ENCODE measurements at regions not wholly inside any gene's neighbourhood (a gene's known extent, or its start where the extent isn't known, plus 50 kb on each side); places are given as distances from the start of the nearest gene placed in this dataset.
"Not testable (repeated sequence)": the region's sequence is repeated elsewhere in the genome, so short reads cannot be mapped to it uniquely, and the experiment has no call there.

- H3K9me3 ChIP-seq (ENCODE audit: control insufficient read depth, low read depth, low read length) = no peaks in the 10 kb centered on the region
- no peaks in the 10 kb centered on the region for H3K36me3 ChIP-seq (ENCODE audit: control insufficient read depth in 2 of 2, extremely low read depth in 1 of 2, insufficient read depth in 2 of 2, low read length in 2 of 2)
- H3K9ac ChIP-seq (ENCODE audit: control insufficient read depth, extremely low read depth, insufficient read depth, low read length) = no peak overlapping the region
- no peaks in the 10 kb centered on the region for H3K27me3 ChIP-seq (ENCODE audit: control insufficient read depth, extremely low read depth, insufficient read depth, low read length)
- no peak overlapping the region for H2AFZ ChIP-seq (ENCODE audit: control insufficient read depth, low read length)
- H3K27ac ChIP-seq (ENCODE audit: control insufficient read depth, insufficient read depth, low read length) = no peak overlapping the region
- no peak for DNase-seq (ENCODE audit: low read depth, low spot score)
- no peaks in the 10 kb centered on the region for H4K20me1 ChIP-seq (ENCODE audit: control insufficient read depth, extremely low read depth, insufficient read depth, low read length)
- no peak overlapping the region for H3K4me3 ChIP-seq (ENCODE audit: control insufficient read depth in 2 of 3, extremely low read depth in 1 of 3, insufficient read depth in 2 of 3, low read depth in 1 of 3, low read length in 3 of 3)
- H3K4me1 ChIP-seq (ENCODE audit: control insufficient read depth, extremely low read depth, insufficient read depth, low read length) = no peaks in the 10 kb centered on the region
- dilution Hi-C loops (cut with MboI; ENCODE audit: extremely low pct_ligation_motif_present, low sequenced_read_pairs) = no loop called here
- H3K9me1 ChIP-seq (ENCODE audit: control insufficient read depth, extremely low read depth, insufficient read depth, low read length) = no peaks in the 10 kb centered on the region
- no peak overlapping the region for H3K4me2 ChIP-seq (ENCODE audit: control insufficient read depth, extremely low read depth, insufficient read depth, low read depth, low read length)
- no peaks in the 10 kb centered on the region for H3K79me2 ChIP-seq (ENCODE audit: control insufficient read depth, insufficient read depth, low read length)
- no peak for TF ChIP-seq EZH2 (IDR thresholded peaks at IDR 0.05; ENCODE audit: low read length)
- no peak for TF ChIP-seq CTCF (optimal IDR thresholded peaks at IDR 0.05 in 1 of 3, IDR thresholded peaks at IDR 0.05 in 1 of 3, conservative IDR thresholded peaks at IDR 0.05 in 1 of 3; ENCODE audit: extremely low read depth in 1 of 3, insufficient read depth in 2 of 3, low read length in 3 of 3)
- no peak for FAIRE-seq
Measured at GRCh38 chr9:87781331-87781730, 55.4 kb downstream of the CTSL start.

- dilution Hi-C loops (cut with MboI; ENCODE audit: extremely low pct_ligation_motif_present, low sequenced_read_pairs) = no loop called here
- Histone ChIP-seq H3K9ac (ENCODE audit: control insufficient read depth, extremely low read depth, insufficient read depth, low read length) (no peak overlapping the region), H4K20me1 (ENCODE audit: control insufficient read depth, extremely low read depth, insufficient read depth, low read length) (no peaks in the 10 kb centered on the region), H3K4me2 (ENCODE audit: control insufficient read depth, extremely low read depth, insufficient read depth, low read depth, low read length) (no peak overlapping the region), H3K4me3 (ENCODE audit: control insufficient read depth in 2 of 3, extremely low read depth in 1 of 3, insufficient read depth in 2 of 3, low read depth in 1 of 3, low read length in 3 of 3) (no peak overlapping the region), H3K9me1 (ENCODE audit: control insufficient read depth, extremely low read depth, insufficient read depth, low read length) (no peaks in the 10 kb centered on the region), H3K9me3 (ENCODE audit: control insufficient read depth, low read depth, low read length) (no peaks in the 10 kb centered on the region), H3K27ac (ENCODE audit: control insufficient read depth, insufficient read depth, low read length) (no peak overlapping the region), H3K27me3 (ENCODE audit: control insufficient read depth, extremely low read depth, insufficient read depth, low read length) (no peaks in the 10 kb centered on the region), H3K36me3 (ENCODE audit: control insufficient read depth in 2 of 2, extremely low read depth in 1 of 2, insufficient read depth in 2 of 2, low read length in 2 of 2) (no peaks in the 10 kb centered on the region), H3K79me2 (ENCODE audit: control insufficient read depth, insufficient read depth, low read length) (no peaks in the 10 kb centered on the region), H3K4me1 (ENCODE audit: control insufficient read depth, extremely low read depth, insufficient read depth, low read length) (no peaks in the 10 kb centered on the region), H2AFZ (ENCODE audit: control insufficient read depth, low read length) (no peak overlapping the region)
- DNase-seq (ENCODE audit: low read depth, low spot score) (no peak), FAIRE-seq (no peak)
- TF ChIP-seq EZH2 (IDR thresholded peaks at IDR 0.05; ENCODE audit: low read length) (no peak), CTCF (optimal IDR thresholded peaks at IDR 0.05 in 1 of 3, IDR thresholded peaks at IDR 0.05 in 1 of 3, conservative IDR thresholded peaks at IDR 0.05 in 1 of 3; ENCODE audit: extremely low read depth in 1 of 3, insufficient read depth in 2 of 3, low read length in 3 of 3) (no peak)
Measured at GRCh38 chr9:87783180-87783579, 57.3 kb downstream of the CTSL start.

GRCh38 chr9:87785315-87785970 is 59.5 kb downstream of the CTSL start:
- H3K36me3 ChIP-seq (ENCODE audit: control insufficient read depth in 2 of 2, extremely low read depth in 1 of 2, insufficient read depth in 2 of 2, low read length in 2 of 2); H4K20me1 ChIP-seq (ENCODE audit: control insufficient read depth, extremely low read depth, insufficient read depth, low read length); dilution Hi-C loops (cut with MboI; ENCODE audit: extremely low pct_ligation_motif_present, low sequenced_read_pairs); H2AFZ ChIP-seq (ENCODE audit: control insufficient read depth, low read length); H3K9me1 ChIP-seq (ENCODE audit: control insufficient read depth, extremely low read depth, insufficient read depth, low read length); FAIRE-seq; H3K27ac ChIP-seq (ENCODE audit: control insufficient read depth, insufficient read depth, low read length); H3K9me3 ChIP-seq (ENCODE audit: control insufficient read depth, low read depth, low read length); H3K4me3 ChIP-seq (ENCODE audit: control insufficient read depth in 2 of 3, extremely low read depth in 1 of 3, insufficient read depth in 2 of 3, low read depth in 1 of 3, low read length in 3 of 3); H3K9ac ChIP-seq (ENCODE audit: control insufficient read depth, extremely low read depth, insufficient read depth, low read length); H3K79me2 ChIP-seq (ENCODE audit: control insufficient read depth, insufficient read depth, low read length); H3K4me1 ChIP-seq (ENCODE audit: control insufficient read depth, extremely low read depth, insufficient read depth, low read length); H3K4me2 ChIP-seq (ENCODE audit: control insufficient read depth, extremely low read depth, insufficient read depth, low read depth, low read length); H3K27me3 ChIP-seq (ENCODE audit: control insufficient read depth, extremely low read depth, insufficient read depth, low read length); DNase-seq (ENCODE audit: low read depth, low spot score): not testable (repeated sequence)
